Lung (tissue), 11 donors: ENCODE measurements at regions not wholly inside any gene's neighbourhood (a gene's known extent, or its start where the extent isn't known, plus 50 kb on each side); places are given as distances from the start of the nearest gene placed in this dataset.

Experiments
- ATAC-seq: fragments of 200-7000 bp; cut with Tn5 transposase; one replicate; pipeline ENCODE4 v1.9.1; 2020; ENCODE audit warnings: moderate number of reproducible peaks; ENCODE audit not compliant: insufficient read depth, low FRiP score
- DNase-seq, 3 donors: peaks; one replicate each; pipeline ENCODE4 v3.0.0-alpha.2; 2013 to 2017
- H3K27ac ChIP-seq, 2 donors: one replicate each; pipeline ENCODE4 v1.5.1; 2013; ENCODE audit warnings: mild to moderate bottlenecking in 2 of 2, moderate library complexity in 2 of 2, control low read depth in 1 of 2, inconsistent platforms in 1 of 2, low read depth in 1 of 2, low read length in 1 of 2
- H3K27me3 ChIP-seq, 3 donors: one replicate each; pipeline ENCODE4 v1.5.1; 2013; ENCODE audit warnings: low read length in 2 of 3; ENCODE audit not compliant: control insufficient read depth in 3 of 3, insufficient read depth in 3 of 3
- H3K36me3 ChIP-seq, 4 donors: one replicate each; pipeline ENCODE4 v1.5.1; 2013; ENCODE audit warnings: low read length in 4 of 4, mild to moderate bottlenecking in 1 of 4, moderate library complexity in 1 of 4; ENCODE audit not compliant: control insufficient read depth in 4 of 4, insufficient read depth in 4 of 4
- H3K4me1 ChIP-seq, 5 donors: one replicate each; pipeline ENCODE4 v1.5.1; 2013; ENCODE audit warnings: low read length in 5 of 5, mild to moderate bottlenecking in 2 of 5, moderate library complexity in 1 of 5; ENCODE audit not compliant: control insufficient read depth in 5 of 5, insufficient read depth in 5 of 5
- H3K4me3 ChIP-seq: one replicate; pipeline ENCODE4 v1.5.1; 2013; ENCODE audit warnings: mild to moderate bottlenecking, control low read depth, moderate library complexity
- H3K9ac ChIP-seq, 2 donors: one replicate each; pipeline ENCODE4 v1.5.1; 2013; ENCODE audit warnings: low read length in 2 of 2, control low read depth in 1 of 2; ENCODE audit not compliant: insufficient read depth in 1 of 2
- H3K9me3 ChIP-seq, 4 donors: one replicate each; pipeline ENCODE4 v1.5.1; 2013; ENCODE audit warnings: low read length in 3 of 4, mild to moderate bottlenecking in 1 of 4, moderate library complexity in 1 of 4; ENCODE audit not compliant: control insufficient read depth in 4 of 4, insufficient read depth in 3 of 4
- WGBS, 2 donors: extraction: QIAGEN DNeasy Blood & Tissue Kit; methylation state at CpG; one replicate each; pipeline ENCODE4 v1.1.7; 2013; 5-methylcytosine and 5-hydroxymethylcytosine counted together
- TF ChIP-seq, protein P1 (sequence below): IDR thresholded peaks from 2 replicates; pipeline ENCODE4 v1.5.1; 2012; ENCODE audit warnings: mild to moderate bottlenecking; ENCODE audit errors: control extremely low read depth, extremely low read depth
- donor health status: control.
- donor health status: control.
- donor health status: Bipolar disorder and iron deficiency.
- donor health status: healthy.
- donor health status: DM: yes; HTN: yes; CAD: no.

DNA sequence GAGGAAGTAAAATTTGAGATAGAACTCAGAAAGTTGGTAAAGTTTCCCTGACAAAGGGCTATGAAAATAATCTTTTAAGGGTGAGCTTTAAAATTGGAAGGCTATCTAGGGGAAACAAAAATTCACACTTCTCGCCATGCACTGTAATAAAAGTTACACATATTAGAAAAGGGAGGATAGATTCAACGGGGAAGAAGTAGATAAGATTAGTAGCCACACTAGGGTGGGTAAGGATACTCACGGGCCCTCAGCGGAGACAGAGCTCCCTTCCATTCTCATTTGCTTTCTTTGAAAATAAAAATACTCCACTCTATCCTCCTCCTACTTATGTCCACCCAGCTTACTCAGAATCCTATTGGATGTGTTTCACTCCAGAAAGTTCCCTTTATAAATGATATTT, 691.3 kb upstream of the NR2F2 start:
- WGBS, 2 donors: 91 to 96% methylated on average over 4 of the region's 4 CpGs
- H3K36me3 ChIP-seq: no peaks in the 10 kb centered on the region
- H3K27me3 ChIP-seq: no peaks in the 10 kb centered on the region
- TF ChIP-seq, protein P1, sequence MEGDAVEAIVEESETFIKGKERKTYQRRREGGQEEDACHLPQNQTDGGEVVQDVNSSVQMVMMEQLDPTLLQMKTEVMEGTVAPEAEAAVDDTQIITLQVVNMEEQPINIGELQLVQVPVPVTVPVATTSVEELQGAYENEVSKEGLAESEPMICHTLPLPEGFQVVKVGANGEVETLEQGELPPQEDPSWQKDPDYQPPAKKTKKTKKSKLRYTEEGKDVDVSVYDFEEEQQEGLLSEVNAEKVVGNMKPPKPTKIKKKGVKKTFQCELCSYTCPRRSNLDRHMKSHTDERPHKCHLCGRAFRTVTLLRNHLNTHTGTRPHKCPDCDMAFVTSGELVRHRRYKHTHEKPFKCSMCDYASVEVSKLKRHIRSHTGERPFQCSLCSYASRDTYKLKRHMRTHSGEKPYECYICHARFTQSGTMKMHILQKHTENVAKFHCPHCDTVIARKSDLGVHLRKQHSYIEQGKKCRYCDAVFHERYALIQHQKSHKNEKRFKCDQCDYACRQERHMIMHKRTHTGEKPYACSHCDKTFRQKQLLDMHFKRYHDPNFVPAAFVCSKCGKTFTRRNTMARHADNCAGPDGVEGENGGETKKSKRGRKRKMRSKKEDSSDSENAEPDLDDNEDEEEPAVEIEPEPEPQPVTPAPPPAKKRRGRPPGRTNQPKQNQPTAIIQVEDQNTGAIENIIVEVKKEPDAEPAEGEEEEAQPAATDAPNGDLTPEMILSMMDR: no peak
- H3K4me1 ChIP-seq: peaks cover 0 to 5% (median 0%) of the 10 kb centered on the region in 5 donors
- no peaks in the 10 kb centered on the region for H3K9me3 ChIP-seq
- DNase-seq (no peak), ATAC-seq (no peak)
- no peak overlapping the region for H3K27ac ChIP-seq
- H3K9ac ChIP-seq: no peak overlapping the region
- H3K4me3 ChIP-seq: no peak overlapping the region

DNA sequence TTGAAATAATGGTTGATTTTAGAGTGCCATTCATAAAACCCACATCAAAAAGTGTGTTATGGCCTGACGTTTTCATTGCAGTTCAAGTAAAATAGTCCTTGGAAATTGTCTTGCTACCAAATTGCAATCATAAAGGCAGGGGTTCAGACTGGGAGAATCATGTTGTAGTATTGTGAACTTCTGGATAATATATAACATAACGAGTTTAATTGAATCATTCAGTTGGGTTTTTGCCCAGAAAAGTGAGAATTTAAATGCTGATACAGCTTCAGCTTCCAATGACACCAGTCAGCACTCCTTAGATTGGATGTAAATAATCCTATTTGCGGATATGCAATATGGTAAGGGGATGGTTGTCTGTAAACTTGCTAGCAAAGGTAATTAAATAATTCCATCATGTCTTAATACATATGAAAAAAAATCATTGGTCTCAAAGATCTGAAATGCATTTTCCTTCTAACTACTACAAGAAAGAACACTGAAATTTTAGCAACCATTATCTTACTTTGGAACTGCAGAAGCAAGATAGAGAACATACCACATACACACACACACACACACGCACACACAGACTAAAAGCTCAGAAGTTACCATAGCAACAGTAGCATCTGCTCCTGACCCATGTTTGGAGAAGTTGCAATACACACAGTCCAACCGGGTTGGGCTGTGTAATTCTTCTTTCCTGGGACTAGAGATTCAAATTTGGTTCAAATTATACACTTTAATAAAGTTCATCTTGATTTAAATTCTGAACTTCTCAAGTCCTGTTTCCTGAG, 686.2 kb upstream of the NR2F2 start:
- Histone ChIP-seq H3K9me3 (no peaks in the 10 kb centered on the region), H3K36me3 (no peaks in the 10 kb centered on the region), H3K27ac (no peak overlapping the region), H3K27me3 (no peaks in the 10 kb centered on the region), H3K9ac (no peak overlapping the region), H3K4me1 (peaks cover 0 to 14% (median 0%) of the 10 kb centered on the region in 5 donors), H3K4me3 (no peak overlapping the region)
- ATAC-seq: no peak
- TF ChIP-seq, protein P1: no peak
- DNase-seq: peak; percentile 49 to 82 (median 71)
- WGBS, 2 donors: 71 to 83% methylated on average over 5 of the region's 5 CpGs

DNA sequence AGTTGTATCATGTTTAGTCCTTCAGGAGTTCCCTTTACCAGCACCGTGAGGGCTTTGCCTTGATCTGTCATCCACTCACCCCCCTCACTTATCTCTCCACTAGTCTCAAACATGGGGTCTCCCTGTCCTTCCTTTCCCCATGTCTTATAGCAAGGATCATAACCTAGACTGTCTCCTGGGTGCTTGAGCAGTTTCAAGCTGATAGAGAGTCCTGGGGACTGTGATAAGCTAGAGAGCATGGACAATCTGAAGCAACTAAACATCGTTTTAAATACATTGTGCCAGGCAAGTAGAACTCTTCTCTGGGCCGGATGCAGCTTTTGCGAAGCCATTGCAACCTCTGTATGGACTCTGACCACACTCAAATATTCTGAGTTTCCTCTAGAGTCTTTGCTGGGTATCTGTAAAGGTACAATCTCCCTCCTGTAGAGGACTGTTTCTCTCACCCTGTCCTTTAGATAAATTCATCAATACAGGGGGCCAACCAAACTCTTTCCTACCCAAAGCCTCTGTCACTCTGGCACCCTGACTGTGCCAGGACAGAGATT, 684.6 kb upstream of the NR2F2 start:
- no peak for DNase-seq
- Histone ChIP-seq H3K9me3 (no peaks in the 10 kb centered on the region), H3K27ac (no peak overlapping the region), H3K9ac (no peak overlapping the region), H3K4me1 (peaks cover 0 to 14% (median 0%) of the 10 kb centered on the region in 5 donors), H3K36me3 (no peaks in the 10 kb centered on the region), H3K4me3 (no peak overlapping the region), H3K27me3 (no peaks in the 10 kb centered on the region)
- ATAC-seq: no peak
- WGBS, 2 donors: 86 to 88% methylated on average over 4 of the region's 4 CpGs
- TF ChIP-seq, protein P1: no peak
